ENCODE measurements at regions not wholly inside any gene's neighbourhood (a gene's known extent, or its start where the extent isn't known, plus 50 kb on each side); places are given as distances from the start of the nearest gene placed in this dataset.

GRCh38 chr6:47908271-47908670, 126.4 kb downstream of the OPN5 start:
- intact Hi-C loops (cut with micrococcal nuclease), result no loop called here
- Histone ChIP-seq H3K36me3 (ENCODE audit: low read depth, low read length) (no peaks in the 10 kb centered on the region), H3K9me3 (ENCODE audit: low read length) (no peaks in the 10 kb centered on the region), H3K27ac (ENCODE audit: low read length) (no peak overlapping the region), H3K79me2 (ENCODE audit: low read length) (no peaks in the 10 kb centered on the region), H3K9ac (ENCODE audit: low read length) (no peak overlapping the region), H4K20me1 (ENCODE audit: low read length) (no peaks in the 10 kb centered on the region), H3K4me1 (ENCODE audit: insufficient read depth, low read length) (no peaks in the 10 kb centered on the region), H3K4me2 (ENCODE audit: low read length) (no peak overlapping the region), H3K27me3 (ENCODE audit: low read length) (no peaks in the 10 kb centered on the region), H3F3A (ENCODE audit: low read length, unreplicated experiment) (no peaks in the 10 kb centered on the region), H3K4me3 (ENCODE audit: low read length) (no peak overlapping the region), H3K9me2 (replicated peaks; ENCODE audit: low read length) (no peaks in the 10 kb centered on the region), H2AFZ (ENCODE audit: low read length) (no peak overlapping the region)
- POLR2A ChIA-PET (ENCODE audit: unreplicated experiment), result no interaction called here
- TF ChIP-seq EZH2 (IDR thresholded peaks at IDR 0.05; ENCODE audit: low read length, unreplicated experiment) (no peak), EZH2phosphoT487 (IDR thresholded peaks at IDR 0.05; ENCODE audit: borderline replicate concordance, low read length) (no peak), CTCF (conservative IDR thresholded peaks at IDR 0.05; ENCODE audit: low read depth, low read length) (no peak)
- ATAC-seq (no peak), DNase-seq (no peak)
- BruUV-seq (replicated peaks), result no TSS peak
- CTCF ChIA-PET, result no interaction called here

GRCh38 chr6:47905717-47906116, 123.9 kb downstream of the OPN5 start:
- H3K36me3 ChIP-seq (ENCODE audit: low read depth, low read length), result no peaks in the 10 kb centered on the region
- TF ChIP-seq EZH2phosphoT487 (IDR thresholded peaks at IDR 0.05; ENCODE audit: borderline replicate concordance, low read length) (no peak), EZH2 (IDR thresholded peaks at IDR 0.05; ENCODE audit: low read length, unreplicated experiment) (no peak), CTCF (conservative IDR thresholded peaks at IDR 0.05; ENCODE audit: low read depth, low read length) (no peak)
- H3K4me2 ChIP-seq (ENCODE audit: low read length), result no peak overlapping the region
- H3K27me3 ChIP-seq (ENCODE audit: low read length), result no peaks in the 10 kb centered on the region
- intact Hi-C loops (cut with micrococcal nuclease), result no loop called here
- DNase-seq (no peak), ATAC-seq (no peak)
- H4K20me1 ChIP-seq (ENCODE audit: low read length), result no peaks in the 10 kb centered on the region
- H3K4me3 ChIP-seq (ENCODE audit: low read length), result no peak overlapping the region
- H3K27ac ChIP-seq (ENCODE audit: low read length), result no peak overlapping the region
- no TSS peak for BruUV-seq (replicated peaks)
- POLR2A ChIA-PET (ENCODE audit: unreplicated experiment), result no interaction called here
- H2AFZ ChIP-seq (ENCODE audit: low read length), result no peak overlapping the region
- H3K4me1 ChIP-seq (ENCODE audit: insufficient read depth, low read length), result no peaks in the 10 kb centered on the region
- no peak overlapping the region for H3K9ac ChIP-seq (ENCODE audit: low read length)
- H3F3A ChIP-seq (ENCODE audit: low read length, unreplicated experiment), result no peaks in the 10 kb centered on the region
- CTCF ChIA-PET, result no interaction called here
- H3K9me3 ChIP-seq (ENCODE audit: low read length), result no peaks in the 10 kb centered on the region
- no peaks in the 10 kb centered on the region for H3K79me2 ChIP-seq (ENCODE audit: low read length)
- no peaks in the 10 kb centered on the region for H3K9me2 ChIP-seq (replicated peaks; ENCODE audit: low read length)

GRCh38 chr6:47897247-47897646, 115.4 kb downstream of the OPN5 start:
- CTCF ChIA-PET, result no interaction called here
- DNase-seq (no peak), ATAC-seq (no peak)
- no peak overlapping the region for H2AFZ ChIP-seq (ENCODE audit: low read length)
- 0 out of 2 replicates have a peak, but pooled peaks cover 4% of the 10 kb centered on the region for H3K9me2 ChIP-seq (replicated peaks; ENCODE audit: low read length)
- no peaks in the 10 kb centered on the region for H3K27me3 ChIP-seq (ENCODE audit: low read length)
- H3K9me3 ChIP-seq (ENCODE audit: low read length), result no peaks in the 10 kb centered on the region
- no peaks in the 10 kb centered on the region for H4K20me1 ChIP-seq (ENCODE audit: low read length)
- no peaks in the 10 kb centered on the region for H3F3A ChIP-seq (ENCODE audit: low read length, unreplicated experiment)
- no peak overlapping the region for H3K9ac ChIP-seq (ENCODE audit: low read length)
- no peak overlapping the region for H3K27ac ChIP-seq (ENCODE audit: low read length)
- no TSS peak for BruUV-seq (replicated peaks)
- H3K4me2 ChIP-seq (ENCODE audit: low read length), result no peak overlapping the region
- H3K79me2 ChIP-seq (ENCODE audit: low read length), result no peaks in the 10 kb centered on the region
- TF ChIP-seq EZH2 (IDR thresholded peaks at IDR 0.05; ENCODE audit: low read length, unreplicated experiment) (no peak), EZH2phosphoT487 (IDR thresholded peaks at IDR 0.05; ENCODE audit: borderline replicate concordance, low read length) (no peak), CTCF (conservative IDR thresholded peaks at IDR 0.05; ENCODE audit: low read depth, low read length) (no peak)
- H3K4me3 ChIP-seq (ENCODE audit: low read length), result no peak overlapping the region
- intact Hi-C loops (cut with micrococcal nuclease), result no loop called here
- H3K36me3 ChIP-seq (ENCODE audit: low read depth, low read length), result no peaks in the 10 kb centered on the region
- POLR2A ChIA-PET (ENCODE audit: unreplicated experiment), result no interaction called here
- no peaks in the 10 kb centered on the region for H3K4me1 ChIP-seq (ENCODE audit: insufficient read depth, low read length)

Data from PC-3 (cell line).